CD4-positive, alpha-beta T cell (primary cell): ENCODE measurements at regions not wholly inside any gene's neighbourhood (a gene's known extent, or its start where the extent isn't known, plus 50 kb on each side); places are given as distances from the start of the nearest gene placed in this dataset.

ENCODE experiments used
- ATAC-seq: fragments of 200-7000 bp; cut with Tn5 transposase; one replicate; pipeline ENCODE4 v1.10.0; 2022; ENCODE audit warnings: mild to moderate bottlenecking; ENCODE audit not compliant: poor library complexity
- CTCF ChIA-PET: fragments of 350-600 bp; sonication (Branson Sonifier 250); formaldehyde crosslinking; loops from one replicate; lab custom pipeline; 2021; ENCODE audit warnings: antibody characterized with exemption, inconsistent platforms; lab: Charles Lee
- POLR2A ChIA-PET: fragments of 350-600 bp; sonication (Branson Sonifier 250); formaldehyde crosslinking; loops from one replicate; lab custom pipeline; 2021; ENCODE audit warnings: antibody characterized with exemption, inconsistent platforms; lab: Charles Lee
- DNase-seq, 14 experiments: peaks; one replicate each; pipeline ENCODE4 v3.0.0-alpha.2; 2013 to 2020; ENCODE audit warnings: mixed read lengths in 2 of 14
- H3K27ac ChIP-seq, 2 donors: one replicate each; pipeline versions ENCODE4 v1.5.1 to v1.7.0; 2013; ENCODE audit warnings: low read length in 2 of 2, low read depth in 1 of 2, mild to moderate bottlenecking in 1 of 2
- H3K27me3 ChIP-seq, 2 experiments: 1 replicate in 1 of 2; 2 replicates in 1 of 2; pipeline versions ENCODE4 v1.6.1 to v1.7.0; 2013; ENCODE audit warnings: low read length in 2 of 2, control low read depth in 1 of 2, mild to moderate bottlenecking in 1 of 2, moderate library complexity in 1 of 2; ENCODE audit not compliant: insufficient read depth in 2 of 2, control insufficient read depth in 1 of 2
- H3K36me3 ChIP-seq: one replicate; pipeline ENCODE4 v1.6.1; 2013; ENCODE audit warnings: low read length, control low read depth; ENCODE audit not compliant: insufficient read depth
- H3K4me1 ChIP-seq: one replicate; pipeline ENCODE4 v1.6.1; 2013; ENCODE audit warnings: low read length, control low read depth; ENCODE audit not compliant: insufficient read depth
- H3K4me3 ChIP-seq: one replicate; pipeline ENCODE4 v1.5.1; 2013; ENCODE audit warnings: mild to moderate bottlenecking, low read length, moderate library complexity
- H3K9me3 ChIP-seq, 2 experiments: 1 replicate in 1 of 2; 2 replicates in 1 of 2; pipeline versions ENCODE4 v1.6.1 to v1.7.0; 2013; ENCODE audit warnings: low read length in 2 of 2, mild to moderate bottlenecking in 2 of 2, control low read depth in 1 of 2, moderate library complexity in 1 of 2; ENCODE audit not compliant: control insufficient read depth in 1 of 2, insufficient read depth in 1 of 2
- H3K27ac Mint-ChIP-seq: one replicate; pipeline ENCODE4 v1.8.0; 2020; ENCODE audit warnings: mixed read lengths
- H3K27me3 Mint-ChIP-seq: one replicate; pipeline ENCODE4 v1.8.0; 2021; ENCODE audit warnings: mixed read lengths
- H3K36me3 Mint-ChIP-seq: one replicate; pipeline ENCODE4 v1.8.0; 2021; ENCODE audit warnings: low read depth, mixed read lengths
- H3K4me1 Mint-ChIP-seq: one replicate; pipeline ENCODE4 v1.8.0; 2021; ENCODE audit warnings: low read depth, mixed read lengths
- H3K4me3 Mint-ChIP-seq: one replicate; pipeline ENCODE4 v1.8.0; 2020; ENCODE audit warnings: mild to moderate bottlenecking, mixed read lengths
- H3K9me3 Mint-ChIP-seq: one replicate; pipeline ENCODE4 v1.8.0; 2020; ENCODE audit warnings: mixed read lengths
- intact Hi-C, 2 experiments: fragments of 100-400 bp; cut with DNase I in 1 of 2; cut with micrococcal nuclease in 1 of 2; formaldehyde crosslinking; loops; one replicate each; pipeline versions ENCODE4 v1.15.1 to v1.9.0; 2023 to 2025; cut with DNase I, micrococcal nuclease
- TF ChIP-seq, protein P1 (sequence below): fragments of 200-600 bp; IDR thresholded peaks from one replicate; pipeline ENCODE4 v1.8.0; 2022; ENCODE audit warnings: antibody characterized with exemption, mild to moderate bottlenecking

- POLR2A ChIA-PET, result no interaction called here
Measured at GRCh38 chr16:87108941-87109340, 208.3 kb downstream of the C16orf95 start.

GRCh38 chr16:87114832-87115231, 202.4 kb downstream of the C16orf95 start:
- DNase-seq (no peak), ATAC-seq (no peak)
- Histone ChIP-seq H3K4me1 (no peaks in the 10 kb centered on the region), H3K27ac (no peak overlapping the region), H3K27me3 (peaks cover 0 to 11% of the 10 kb centered on the region in 2 experiments), H3K4me3 (no peak overlapping the region), H3K36me3 (no peaks in the 10 kb centered on the region), H3K9me3 (no peaks in the 10 kb centered on the region)
- no peak overlapping the region for H3K4me3 Mint-ChIP-seq
- H3K9me3 Mint-ChIP-seq, result no peaks in the 10 kb centered on the region
- TF ChIP-seq, protein P1, sequence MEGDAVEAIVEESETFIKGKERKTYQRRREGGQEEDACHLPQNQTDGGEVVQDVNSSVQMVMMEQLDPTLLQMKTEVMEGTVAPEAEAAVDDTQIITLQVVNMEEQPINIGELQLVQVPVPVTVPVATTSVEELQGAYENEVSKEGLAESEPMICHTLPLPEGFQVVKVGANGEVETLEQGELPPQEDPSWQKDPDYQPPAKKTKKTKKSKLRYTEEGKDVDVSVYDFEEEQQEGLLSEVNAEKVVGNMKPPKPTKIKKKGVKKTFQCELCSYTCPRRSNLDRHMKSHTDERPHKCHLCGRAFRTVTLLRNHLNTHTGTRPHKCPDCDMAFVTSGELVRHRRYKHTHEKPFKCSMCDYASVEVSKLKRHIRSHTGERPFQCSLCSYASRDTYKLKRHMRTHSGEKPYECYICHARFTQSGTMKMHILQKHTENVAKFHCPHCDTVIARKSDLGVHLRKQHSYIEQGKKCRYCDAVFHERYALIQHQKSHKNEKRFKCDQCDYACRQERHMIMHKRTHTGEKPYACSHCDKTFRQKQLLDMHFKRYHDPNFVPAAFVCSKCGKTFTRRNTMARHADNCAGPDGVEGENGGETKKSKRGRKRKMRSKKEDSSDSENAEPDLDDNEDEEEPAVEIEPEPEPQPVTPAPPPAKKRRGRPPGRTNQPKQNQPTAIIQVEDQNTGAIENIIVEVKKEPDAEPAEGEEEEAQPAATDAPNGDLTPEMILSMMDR, result no peak
- POLR2A ChIA-PET, result no interaction called here
- no peaks in the 10 kb centered on the region for H3K36me3 Mint-ChIP-seq
- CTCF ChIA-PET, result no interaction called here
- no peak overlapping the region for H3K27ac Mint-ChIP-seq
- no peaks in the 10 kb centered on the region for H3K4me1 Mint-ChIP-seq
- H3K27me3 Mint-ChIP-seq, result peaks cover 20% of the 10 kb centered on the region
- intact Hi-C loops, result no loop called here

More at GRCh38 chr16:87108941-87109340, 208.3 kb downstream of the C16orf95 start:
- intact Hi-C loops, result no loop called here
- ATAC-seq (no peak), DNase-seq (no peak)
- Histone ChIP-seq H3K36me3 (no peaks in the 10 kb centered on the region), H3K4me3 (no peak overlapping the region), H3K9me3 (no peaks in the 10 kb centered on the region), H3K27ac (no peak overlapping the region), H3K4me1 (no peaks in the 10 kb centered on the region), H3K27me3 (peaks cover 0 to 7% of the 10 kb centered on the region in 2 experiments)
- Mint-ChIP-seq H3K36me3 (no peaks in the 10 kb centered on the region), H3K4me3 (no peak overlapping the region), H3K9me3 (no peaks in the 10 kb centered on the region), H3K27me3 (peaks cover 4% of the 10 kb centered on the region), H3K27ac (no peak overlapping the region), H3K4me1 (no peaks in the 10 kb centered on the region)
- TF ChIP-seq, protein P1, result no peak
- CTCF ChIA-PET, result no interaction called here

GRCh38 chr16:87115646-87116045, 201.5 kb downstream of the C16orf95 start:
- DNase-seq (no peak), ATAC-seq (no peak)
- TF ChIP-seq, protein P1, result no peak
- Histone ChIP-seq H3K4me1 (no peaks in the 10 kb centered on the region), H3K36me3 (no peaks in the 10 kb centered on the region), H3K27me3 (peaks cover 0 to 11% of the 10 kb centered on the region in 2 experiments), H3K4me3 (no peak overlapping the region), H3K27ac (no peak overlapping the region), H3K9me3 (no peaks in the 10 kb centered on the region)
- intact Hi-C loops, result no loop called here
- Mint-ChIP-seq H3K36me3 (no peaks in the 10 kb centered on the region), H3K4me1 (no peaks in the 10 kb centered on the region), H3K9me3 (no peaks in the 10 kb centered on the region), H3K4me3 (no peak overlapping the region), H3K27ac (no peak overlapping the region), H3K27me3 (peaks cover 28% of the 10 kb centered on the region)
- CTCF ChIA-PET, result no interaction called here
- POLR2A ChIA-PET, result no interaction called here
